Lower leg skin (tissue), 3 donors: ENCODE measurements at regions not wholly inside any gene's neighbourhood (a gene's known extent, or its start where the extent isn't known, plus 50 kb on each side); places are given as distances from the start of the nearest gene placed in this dataset.

ENCODE experiments used
- CTCF ChIP-seq, 3 donors: fragments of 450-650 bp; IDR thresholded peaks; one replicate each; pipeline ENCODE4 v1.5.1; 2016; ENCODE audit warnings: antibody characterized with exemption in 3 of 3, mild to moderate bottlenecking in 3 of 3, moderate library complexity in 2 of 3
- POLR2A ChIP-seq, 2 donors: fragments of 450-650 bp; IDR thresholded peaks; one replicate each; pipeline ENCODE4 v1.6.1; 2016 to 2017; ENCODE audit warnings: antibody characterized with exemption in 2 of 2, mild to moderate bottlenecking in 1 of 2, moderate library complexity in 1 of 2

DNA sequence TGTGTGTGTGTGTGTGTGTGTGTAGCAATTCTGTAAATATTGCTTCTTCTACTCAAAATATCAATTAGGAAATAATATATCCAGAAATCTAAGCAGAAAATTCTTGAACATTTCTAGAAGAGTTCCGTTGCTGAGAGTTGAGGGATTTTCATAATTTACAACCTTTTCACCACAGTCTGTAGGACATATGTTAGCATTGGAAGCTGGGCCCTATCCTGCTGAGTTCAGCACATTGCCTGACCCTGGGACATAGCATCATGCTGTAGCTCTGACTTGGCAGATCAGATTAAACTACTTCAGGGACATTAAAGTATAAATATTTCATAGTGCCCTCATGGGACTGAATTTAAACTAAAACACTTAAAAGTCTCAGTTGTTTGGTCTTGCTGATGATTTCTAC, 129.2 kb upstream of the KCNH7 start:
- no peak for TF ChIP-seq CTCF (IDR thresholded peaks at IDR 0.05)
- TF ChIP-seq POLR2A (IDR thresholded peaks at IDR 0.05), result no peak
